HepG2 (cell line): ENCODE measurements at regions not wholly inside any gene's neighbourhood (a gene's known extent, or its start where the extent isn't known, plus 50 kb on each side); places are given as distances from the start of the nearest gene placed in this dataset.

Experiments
- ATAC-seq: fragments of 200-7000 bp; cut with Tn5 transposase; 3 replicates; pipeline ENCODE4 v1.9.1; 2020; ENCODE audit warnings: mild to moderate bottlenecking, moderate library complexity
- BruUV-seq: library from RNA; stranded (reverse); fragments of 400-500 nt; replicated peaks from 2 replicates; lab custom pipeline; 2021; lab: Mats Ljungman, UMichigan
- CTCF ChIA-PET: fragments of 300-600 bp; formaldehyde crosslinking; extraction: SDS; loops from one replicate; lab custom pipeline; 2021; ENCODE audit warnings: low total read pairs, inconsistent platforms, low intra/inter-chr PET ratio; lab: Yijun Ruan, JAX
- POLR2A ChIA-PET: fragments of 350-600 bp; sonication (Branson Sonifier 250); formaldehyde crosslinking; loops from one replicate; lab custom pipeline; 2020; ENCODE audit warnings: antibody characterized with exemption, inconsistent platforms; lab: Yijun Ruan, JAX
- DNase-seq: peaks from one replicate; pipeline ENCODE4 v3.0.0-alpha.2; 2015; ENCODE audit warnings: low spot score
- FAIRE-seq: peaks from 3 replicates; lab custom pipeline; 2011; peaks lifted over from hg19 to GRCh38; lab: Jason Lieb, UNC
- H2AFZ ChIP-seq: one replicate; pipeline ENCODE4 v1.6.1; 2011; ENCODE audit warnings: low read length, inconsistent platforms
- H3K27ac ChIP-seq: fragments of 300-600 bp; 3 replicates; pipeline ENCODE4 v1.8.0; 2011; ENCODE audit warnings: mixed run types, mild to moderate bottlenecking, mixed read lengths, low read length, inconsistent platforms; ENCODE audit not compliant: insufficient read depth; ENCODE audit errors: extremely low read length
- H3K27me3 ChIP-seq, 2 experiments: fragments of 200-600 bp in 1 of 2; 2 replicates in 1 of 2; 3 replicates in 1 of 2; pipeline versions ENCODE4 v1.6.0 to v1.8.0; 2011; ENCODE audit warnings: low read length in 2 of 2, mild to moderate bottlenecking in 2 of 2, moderate library complexity in 2 of 2, inconsistent platforms in 1 of 2; ENCODE audit not compliant: insufficient read depth in 2 of 2, control insufficient read depth in 1 of 2
- H3K36me3 ChIP-seq, 2 experiments: fragments of 200-600 bp in 1 of 2; replicated peaks in 1 of 2; 2 replicates in 1 of 2; 3 replicates in 1 of 2; pipeline versions ENCODE4 v1.5.1 to v1.8.0; 2011; ENCODE audit warnings: low read length in 2 of 2, inconsistent platforms in 1 of 2; ENCODE audit not compliant: insufficient read depth in 2 of 2, control insufficient read depth in 1 of 2
- H3K4me1 ChIP-seq: 2 replicates; pipeline ENCODE4 v1.5.1; 2012; ENCODE audit warnings: low read length, inconsistent platforms; ENCODE audit not compliant: insufficient read depth
- H3K4me2 ChIP-seq: 2 replicates; pipeline ENCODE4 v1.6.0; 2011; ENCODE audit warnings: low read depth, low read length, inconsistent platforms
- H3K4me3 ChIP-seq, 3 experiments: fragments of 200-600 bp in 1 of 3; sonication (generic), shearing (Covaris generic) in 1 of 3; replicated peaks in 1 of 3; 2 replicates each; pipeline ENCODE4 v1.5.1; 2011 to 2016; ENCODE audit warnings: low read length in 3 of 3, inconsistent platforms in 2 of 3, low read depth in 2 of 3, mild to moderate bottlenecking in 2 of 3, control low read depth in 1 of 3, mixed read lengths in 1 of 3; ENCODE audit not compliant: insufficient read depth in 1 of 3
- H3K79me2 ChIP-seq: one replicate; pipeline ENCODE4 v1.6.1; 2011; ENCODE audit warnings: low read length, inconsistent platforms; ENCODE audit not compliant: insufficient read depth
- H3K9ac ChIP-seq: 2 replicates; pipeline ENCODE4 v1.6.0; 2011; ENCODE audit warnings: mild to moderate bottlenecking, low read depth, low read length, inconsistent platforms; ENCODE audit not compliant: insufficient read depth
- H3K9me3 ChIP-seq: 2 replicates; pipeline ENCODE4 v1.5.1; 2012; ENCODE audit warnings: mild to moderate bottlenecking, low read length
- H4K20me1 ChIP-seq: 2 replicates; pipeline ENCODE4 v1.6.0; 2011; ENCODE audit warnings: inconsistent platforms, mild to moderate bottlenecking, low read length, moderate library complexity; ENCODE audit not compliant: insufficient read depth
- GATAD1 ChIP-seq: IDR thresholded peaks from 2 replicates; pipeline ENCODE4 v1.6.1; 2016; ENCODE audit warnings: missing genetic modification reagents, missing compliant biosample characterization
- JUNB ChIP-seq: sonication (generic); formaldehyde crosslinking; IDR thresholded peaks from 2 replicates; pipeline ENCODE4 v1.8.0; 2022; ENCODE audit warnings: missing genetic modification reagents, mild to moderate bottlenecking, borderline replicate concordance
- KLF9 ChIP-seq: IDR thresholded peaks from 2 replicates; pipeline ENCODE4 v1.6.1; 2016; ENCODE audit warnings: low read depth
- NR2F2 ChIP-seq: IDR thresholded peaks from 2 replicates; pipeline ENCODE4 v1.6.1; 2012; ENCODE audit warnings: low read depth, inconsistent platforms, borderline replicate concordance
- PLSCR1 ChIP-seq: sonication (generic); formaldehyde crosslinking; IDR thresholded peaks from 2 replicates; pipeline ENCODE4 v1.5.0; 2020; ENCODE audit warnings: missing genetic modification reagents, mild to moderate bottlenecking, borderline replicate concordance
- RBM39 ChIP-seq: fragments of 200-400 bp; formaldehyde crosslinking; IDR thresholded peaks from one replicate; pipeline ENCODE4 v1.6.1; 2018; ENCODE audit warnings: antibody characterized with exemption, mild to moderate bottlenecking, low read depth, low read length; ENCODE audit not compliant: poor library complexity, severe bottlenecking
- RFX3 ChIP-seq: IDR thresholded peaks from 2 replicates; pipeline ENCODE4 v1.6.1; 2016; ENCODE audit warnings: missing biosample characterization, missing genetic modification reagents
- SRSF9 ChIP-seq: fragments of 200-400 bp; formaldehyde crosslinking; IDR thresholded peaks from 2 replicates; pipeline ENCODE4 v1.6.1; 2018; ENCODE audit warnings: borderline replicate concordance, mild to moderate bottlenecking, low read depth, low read length; ENCODE audit not compliant: insufficient read depth, poor library complexity, severe bottlenecking
- ZFP91 ChIP-seq: sonication (generic); formaldehyde crosslinking; IDR thresholded peaks from 2 replicates; pipeline ENCODE4 v1.9.0; 2022; ENCODE audit warnings: missing genetic modification reagents, mild to moderate bottlenecking, borderline replicate concordance
- WGBS: methylation state at CpG from one replicate; pipeline ENCODE4 v1.1.6; 2017; ENCODE audit warnings: low lambda C conversion rate; 5-methylcytosine and 5-hydroxymethylcytosine counted together
- in situ Hi-C: cut with HindIII; loops from 2 replicates; pipeline ENCODE4 v1.10.0; 2017; ENCODE audit warnings: low pct_unique_long_range_greater_than_20kb; ENCODE audit not compliant: extremely low pct_ligation_motif_present
- intact Hi-C: fragments of 100-400 bp; cut with micrococcal nuclease; formaldehyde crosslinking; loops from one replicate; pipeline ENCODE4 v1.10.0; 2022; ENCODE audit not compliant: unreplicated experiment
- TF ChIP-seq, protein P1 (sequence below): IDR thresholded peaks from 2 replicates; pipeline ENCODE4 v1.6.1; 2016; ENCODE audit warnings: missing compliant biosample characterization, missing genetic modification reagents, borderline replicate concordance
- TF ChIP-seq, protein P2 (sequence below): sonication (generic); formaldehyde crosslinking; IDR thresholded peaks from 2 replicates; pipeline ENCODE4 v1.5.0; 2020; ENCODE audit warnings: missing genetic modification reagents, mild to moderate bottlenecking, borderline replicate concordance
- TF ChIP-seq, protein P3 (sequence below): sonication (generic); formaldehyde crosslinking; IDR thresholded peaks from 2 replicates; pipeline ENCODE4 v1.5.0; 2020; ENCODE audit warnings: mild to moderate bottlenecking, missing genetic modification reagents
- TF ChIP-seq, protein P4 (sequence below): conservative IDR thresholded peaks from 2 replicates; pipeline ENCODE4 v1.6.1; 2018; ENCODE audit warnings: missing genetic modification reagents

DNA sequence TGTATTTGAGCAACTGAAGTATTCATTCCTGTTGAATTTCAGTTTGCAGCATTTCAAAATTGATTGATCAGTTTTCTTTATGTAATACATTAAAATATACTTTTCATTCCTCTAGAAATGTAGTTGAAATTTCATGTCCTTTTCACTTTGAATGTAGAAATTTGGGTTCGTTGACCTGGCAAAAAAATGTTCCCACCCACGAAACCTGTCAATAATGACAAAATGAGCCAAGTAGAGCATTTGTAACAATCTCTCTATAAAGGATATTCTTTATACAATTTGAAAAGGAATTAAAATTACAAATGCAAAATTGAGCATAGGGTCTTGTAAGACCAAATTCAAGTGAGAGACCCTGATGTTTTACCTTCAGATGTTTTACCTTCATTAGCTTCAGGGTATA is 283.9 kb downstream of the ANKRD50 start:
- Histone ChIP-seq H3K27ac (no peak overlapping the region), H3K4me2 (no peak overlapping the region), H3K36me3 (no peaks in the 10 kb centered on the region), H4K20me1 (no peaks in the 10 kb centered on the region), H3K9ac (no peak overlapping the region), H2AFZ (no peak overlapping the region), H3K4me1 (no peaks in the 10 kb centered on the region; the same call in 1 of the 2 replicates), H3K79me2 (no peaks in the 10 kb centered on the region), H3K27me3 (no peaks in the 10 kb centered on the region), H3K9me3 (no peaks in the 10 kb centered on the region), H3K4me3 (no peak overlapping the region)
- CTCF ChIA-PET = no interaction called here
- ATAC-seq (no peak), FAIRE-seq (no peak), DNase-seq (no peak)
- POLR2A ChIA-PET = no interaction called here
- in situ Hi-C loops (no loop called here), intact Hi-C loops (no loop called here)
- BruUV-seq = no TSS peak
- WGBS = 0% methylated on average over 2 of the region's 2 CpGs
- no peak for TF ChIP-seq ZFP91 (CRISPR knock-in tag)
- no peak for TF ChIP-seq JUNB (CRISPR knock-in tag)
- no peak for TF ChIP-seq KLF9
- no peak for TF ChIP-seq PLSCR1 (CRISPR knock-in tag)
- no peak for TF ChIP-seq NR2F2
- no peak for TF ChIP-seq RBM39
- no peak for TF ChIP-seq RFX3 (CRISPR knock-in tag)
- TF ChIP-seq, protein P1, sequence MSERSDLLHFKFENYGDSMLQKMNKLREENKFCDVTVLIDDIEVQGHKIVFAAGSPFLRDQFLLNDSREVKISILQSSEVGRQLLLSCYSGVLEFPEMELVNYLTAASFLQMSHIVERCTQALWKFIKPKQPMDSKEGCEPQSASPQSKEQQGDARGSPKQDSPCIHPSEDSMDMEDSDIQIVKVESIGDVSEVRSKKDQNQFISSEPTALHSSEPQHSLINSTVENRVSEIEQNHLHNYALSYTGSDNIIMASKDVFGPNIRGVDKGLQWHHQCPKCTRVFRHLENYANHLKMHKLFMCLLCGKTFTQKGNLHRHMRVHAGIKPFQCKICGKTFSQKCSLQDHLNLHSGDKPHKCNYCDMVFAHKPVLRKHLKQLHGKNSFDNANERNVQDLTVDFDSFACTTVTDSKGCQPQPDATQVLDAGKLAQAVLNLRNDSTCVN = no peak
- no peak for TF ChIP-seq SRSF9
- TF ChIP-seq, protein P2, sequence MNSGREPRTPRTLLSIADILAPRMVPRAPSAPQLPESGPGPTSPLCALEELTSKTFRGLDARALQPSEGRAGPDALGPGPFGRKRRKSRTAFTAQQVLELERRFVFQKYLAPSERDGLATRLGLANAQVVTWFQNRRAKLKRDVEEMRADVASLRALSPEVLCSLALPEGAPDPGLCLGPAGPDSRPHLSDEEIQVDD (CRISPR knock-in tag) = no peak
- no peak for TF ChIP-seq GATAD1 (CRISPR knock-in tag)
- TF ChIP-seq, protein P3, sequence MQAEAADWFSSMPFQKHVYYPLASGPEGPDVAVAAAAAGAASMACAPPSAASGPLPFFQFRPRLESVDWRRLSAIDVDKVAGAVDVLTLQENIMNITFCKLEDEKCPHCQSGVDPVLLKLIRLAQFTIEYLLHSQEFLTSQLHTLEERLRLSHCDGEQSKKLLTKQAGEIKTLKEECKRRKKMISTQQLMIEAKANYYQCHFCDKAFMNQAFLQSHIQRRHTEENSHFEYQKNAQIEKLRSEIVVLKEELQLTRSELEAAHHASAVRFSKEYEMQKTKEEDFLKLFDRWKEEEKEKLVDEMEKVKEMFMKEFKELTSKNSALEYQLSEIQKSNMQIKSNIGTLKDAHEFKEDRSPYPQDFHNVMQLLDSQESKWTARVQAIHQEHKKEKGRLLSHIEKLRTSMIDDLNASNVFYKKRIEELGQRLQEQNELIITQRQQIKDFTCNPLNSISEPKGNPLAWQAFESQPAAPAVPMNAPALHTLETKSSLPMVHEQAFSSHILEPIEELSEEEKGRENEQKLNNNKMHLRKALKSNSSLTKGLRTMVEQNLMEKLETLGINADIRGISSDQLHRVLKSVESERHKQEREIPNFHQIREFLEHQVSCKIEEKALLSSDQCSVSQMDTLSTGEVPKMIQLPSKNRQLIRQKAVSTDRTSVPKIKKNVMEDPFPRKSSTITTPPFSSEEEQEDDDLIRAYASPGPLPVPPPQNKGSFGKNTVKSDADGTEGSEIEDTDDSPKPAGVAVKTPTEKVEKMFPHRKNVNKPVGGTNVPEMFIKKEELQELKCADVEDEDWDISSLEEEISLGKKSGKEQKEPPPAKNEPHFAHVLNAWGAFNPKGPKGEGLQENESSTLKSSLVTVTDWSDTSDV = no peak
- TF ChIP-seq, protein P4, sequence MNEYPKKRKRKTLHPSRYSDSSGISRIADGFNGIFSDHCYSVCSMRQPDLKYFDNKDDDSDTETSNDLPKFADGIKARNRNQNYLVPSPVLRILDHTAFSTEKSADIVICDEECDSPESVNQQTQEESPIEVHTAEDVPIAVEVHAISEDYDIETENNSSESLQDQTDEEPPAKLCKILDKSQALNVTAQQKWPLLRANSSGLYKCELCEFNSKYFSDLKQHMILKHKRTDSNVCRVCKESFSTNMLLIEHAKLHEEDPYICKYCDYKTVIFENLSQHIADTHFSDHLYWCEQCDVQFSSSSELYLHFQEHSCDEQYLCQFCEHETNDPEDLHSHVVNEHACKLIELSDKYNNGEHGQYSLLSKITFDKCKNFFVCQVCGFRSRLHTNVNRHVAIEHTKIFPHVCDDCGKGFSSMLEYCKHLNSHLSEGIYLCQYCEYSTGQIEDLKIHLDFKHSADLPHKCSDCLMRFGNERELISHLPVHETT (CRISPR knock-in tag) = no peak
